ENCODE measurements at regions not wholly inside any gene's neighbourhood (a gene's known extent, or its start where the extent isn't known, plus 50 kb on each side); places are given as distances from the start of the nearest gene placed in this dataset.

DNA sequence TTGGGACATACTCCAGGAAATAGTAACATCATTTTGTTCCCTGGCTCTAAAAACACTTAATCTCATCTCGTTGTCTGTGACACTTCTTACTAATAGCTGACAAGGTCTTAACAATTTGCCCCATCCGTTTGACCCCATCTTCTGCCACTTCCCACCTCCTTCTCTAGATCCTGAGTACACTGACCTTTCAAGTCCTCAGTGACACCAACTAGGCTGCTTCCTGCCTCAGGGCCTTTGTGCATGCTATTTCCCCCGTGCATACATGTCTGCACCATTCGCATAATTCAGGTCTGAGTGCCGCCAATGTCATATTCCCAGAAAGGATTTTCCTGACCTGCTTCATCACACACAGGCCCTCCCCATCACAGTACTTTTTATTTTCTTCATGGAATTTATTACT lies 70.6 kb upstream of the CCND2 start:
- intact Hi-C loops (cut with DNase I; ENCODE audit: low total_unique reads) = no loop called here
- H3K9me3 ChIP-seq = no peaks in the 10 kb centered on the region
- TF ChIP-seq, protein P1, sequence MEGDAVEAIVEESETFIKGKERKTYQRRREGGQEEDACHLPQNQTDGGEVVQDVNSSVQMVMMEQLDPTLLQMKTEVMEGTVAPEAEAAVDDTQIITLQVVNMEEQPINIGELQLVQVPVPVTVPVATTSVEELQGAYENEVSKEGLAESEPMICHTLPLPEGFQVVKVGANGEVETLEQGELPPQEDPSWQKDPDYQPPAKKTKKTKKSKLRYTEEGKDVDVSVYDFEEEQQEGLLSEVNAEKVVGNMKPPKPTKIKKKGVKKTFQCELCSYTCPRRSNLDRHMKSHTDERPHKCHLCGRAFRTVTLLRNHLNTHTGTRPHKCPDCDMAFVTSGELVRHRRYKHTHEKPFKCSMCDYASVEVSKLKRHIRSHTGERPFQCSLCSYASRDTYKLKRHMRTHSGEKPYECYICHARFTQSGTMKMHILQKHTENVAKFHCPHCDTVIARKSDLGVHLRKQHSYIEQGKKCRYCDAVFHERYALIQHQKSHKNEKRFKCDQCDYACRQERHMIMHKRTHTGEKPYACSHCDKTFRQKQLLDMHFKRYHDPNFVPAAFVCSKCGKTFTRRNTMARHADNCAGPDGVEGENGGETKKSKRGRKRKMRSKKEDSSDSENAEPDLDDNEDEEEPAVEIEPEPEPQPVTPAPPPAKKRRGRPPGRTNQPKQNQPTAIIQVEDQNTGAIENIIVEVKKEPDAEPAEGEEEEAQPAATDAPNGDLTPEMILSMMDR (IDR thresholded peaks at IDR 0.05) = no peak
- TF ChIP-seq POLR2A (IDR thresholded peaks at IDR 0.05) = no peak
- no peaks in the 10 kb centered on the region for H3K4me1 ChIP-seq
- H3K4me3 ChIP-seq = no peak overlapping the region
- no peak for DNase-seq
- no peaks in the 10 kb centered on the region for H3K27me3 ChIP-seq
- 75 to 80% methylated on average over 5 of the region's 5 CpGs for WGBS, 2 donors
- no peaks in the 10 kb centered on the region for H3K36me3 ChIP-seq (ENCODE audit: low read depth, missing control alignments)
- H3K27ac ChIP-seq = no peak overlapping the region

DNA sequence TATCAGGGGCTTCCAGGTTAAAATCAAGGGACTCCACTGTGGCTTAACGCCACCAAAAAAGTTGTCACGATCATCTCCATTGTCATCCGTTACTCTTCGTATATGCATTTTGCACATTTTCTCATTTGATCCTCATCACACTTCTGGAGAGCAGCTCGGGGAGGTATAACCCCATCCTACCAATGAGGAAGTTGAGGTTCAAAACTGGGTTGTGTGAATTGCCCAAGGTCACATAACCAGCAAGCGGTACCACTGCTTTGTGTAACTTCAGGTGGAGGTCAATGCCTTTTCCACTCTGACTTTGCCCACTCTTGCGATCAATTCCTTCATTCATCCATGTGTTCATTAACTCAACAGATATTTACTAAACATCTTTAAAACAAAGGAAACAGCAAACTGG lies 71.1 kb upstream of the CCND2 start:
- H3K4me3 ChIP-seq = no peak overlapping the region
- intact Hi-C loops (cut with DNase I; ENCODE audit: low total_unique reads) = no loop called here
- H3K27ac ChIP-seq = no peak overlapping the region
- no peaks in the 10 kb centered on the region for H3K27me3 ChIP-seq
- no peaks in the 10 kb centered on the region for H3K36me3 ChIP-seq (ENCODE audit: low read depth, missing control alignments)
- no peak for DNase-seq
- no peaks in the 10 kb centered on the region for H3K4me1 ChIP-seq
- TF ChIP-seq, protein P1 (IDR thresholded peaks at IDR 0.05) = no peak
- no peak for TF ChIP-seq POLR2A (IDR thresholded peaks at IDR 0.05)
- 76 to 79% methylated on average over 7 of the region's 7 CpGs for WGBS, 2 donors
- no peaks in the 10 kb centered on the region for H3K9me3 ChIP-seq

DNA sequence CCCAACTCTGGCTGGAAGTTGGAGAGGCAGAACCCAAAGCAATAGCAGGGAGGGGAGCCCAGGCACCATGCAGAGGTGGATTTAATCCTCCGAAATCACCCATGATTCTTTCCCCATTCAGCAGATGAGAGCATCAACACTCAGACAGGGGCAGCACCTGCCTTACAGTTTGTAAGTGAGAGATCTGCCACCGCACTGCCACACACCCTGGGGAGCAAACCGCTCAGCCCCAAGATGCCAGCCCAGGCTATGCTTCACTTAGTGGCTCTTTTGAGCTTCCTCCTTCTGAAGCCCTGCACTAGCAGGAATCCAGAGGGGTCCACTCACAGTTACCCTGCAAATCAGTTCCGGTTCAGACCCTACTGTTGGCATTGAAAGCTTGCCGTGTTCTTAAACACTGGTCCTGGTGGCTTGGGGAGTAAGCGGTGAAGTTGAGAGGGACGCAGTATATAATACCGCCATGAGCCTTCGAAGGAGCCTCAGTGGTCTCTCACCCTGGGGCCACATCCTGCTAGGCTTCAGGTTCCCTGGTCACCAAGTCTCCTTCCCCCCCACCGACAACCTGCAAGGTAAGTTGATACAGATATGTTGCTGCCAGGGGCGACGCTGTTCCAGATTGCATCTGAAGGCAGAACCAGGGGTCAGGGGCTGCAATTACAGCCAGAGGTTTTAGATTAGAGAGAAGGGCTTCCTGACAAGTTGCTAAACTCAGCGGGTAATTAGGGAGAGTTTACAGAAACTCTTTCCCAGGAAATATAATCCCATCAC lies 72.0 kb upstream of the CCND2 start:
- Histone ChIP-seq H3K27me3 (no peaks in the 10 kb centered on the region), H3K27ac (no peak overlapping the region), H3K4me3 (no peak overlapping the region), H3K4me1 (no peaks in the 10 kb centered on the region), H3K36me3 (ENCODE audit: low read depth, missing control alignments) (no peaks in the 10 kb centered on the region), H3K9me3 (no peaks in the 10 kb centered on the region)
- DNase-seq = no peak
- 79 to 90% methylated on average over 12 to 13 of the region's 13 CpGs for WGBS, 2 donors
- TF ChIP-seq POLR2A (IDR thresholded peaks at IDR 0.05) = no peak
- TF ChIP-seq, protein P1 (IDR thresholded peaks at IDR 0.05) = no peak
- intact Hi-C loops (cut with DNase I; ENCODE audit: low total_unique reads) = no loop called here

GRCh38 chr12:4197922-4198763 lies 75.4 kb upstream of the CCND2 start:
- H3K4me1 ChIP-seq = no peaks in the 10 kb centered on the region
- H3K4me3 ChIP-seq = no peak overlapping the region
- WGBS, 2 donors = 80 to 88% methylated on average over 9 to 11 of the region's 11 CpGs
- H3K27me3 ChIP-seq = no peaks in the 10 kb centered on the region
- H3K27ac ChIP-seq = no peak overlapping the region
- DNase-seq = no peak
- TF ChIP-seq POLR2A (IDR thresholded peaks at IDR 0.05) = no peak
- TF ChIP-seq, protein P1 (IDR thresholded peaks at IDR 0.05) = no peak
- no peaks in the 10 kb centered on the region for H3K9me3 ChIP-seq
- intact Hi-C loops (cut with DNase I; ENCODE audit: low total_unique reads) = no loop called here
- no peaks in the 10 kb centered on the region for H3K36me3 ChIP-seq (ENCODE audit: low read depth, missing control alignments)

Measured in testis (tissue), 2 donors.